ENCODE measurements at regions not wholly inside any gene's neighbourhood (a gene's known extent, or its start where the extent isn't known, plus 50 kb on each side); places are given as distances from the start of the nearest gene placed in this dataset.

- H3K79me2 ChIP-seq (ENCODE audit: insufficient read depth, low read length) = no peaks in the 10 kb centered on the region
- no peak overlapping the region for H3K4me2 ChIP-seq (ENCODE audit: insufficient read depth, insufficient read length, low read length)
- H3K27me3 ChIP-seq (ENCODE audit: insufficient read depth, low read length) = no peaks in the 10 kb centered on the region
- no peak overlapping the region for H3K14ac ChIP-seq (ENCODE audit: insufficient read depth, low read length)
- H3K27me3 Mint-ChIP-seq (ENCODE audit: low read depth) = no peaks in the 10 kb centered on the region
- H2BK12ac ChIP-seq (ENCODE audit: insufficient read length, low read depth, low read length) = no peak overlapping the region
- H4K8ac ChIP-seq (replicated peaks; ENCODE audit: insufficient read length, low read depth, low read length) = no peak overlapping the region
- H4K20me1 ChIP-seq (ENCODE audit: control insufficient read depth, insufficient read depth, insufficient read length) = no peaks in the 10 kb centered on the region
- no peak overlapping the region for H2BK120ac ChIP-seq (ENCODE audit: low read depth, low read length, poor library complexity, severe bottlenecking)
- DNase-seq = no peak
- no peak overlapping the region for H2BK15ac ChIP-seq (ENCODE audit: low read depth, low read length)
- no peak overlapping the region for H2BK5ac ChIP-seq (ENCODE audit: insufficient read length, low read length)
- no peaks in the 10 kb centered on the region for H3K9me3 Mint-ChIP-seq
- H3K36me3 Mint-ChIP-seq (ENCODE audit: insufficient read depth in 1 of 3, low read depth in 3 of 3) = no peaks in the 10 kb centered on the region
- H3K4ac ChIP-seq (ENCODE audit: low read depth, low read length) = no peak overlapping the region
- no peak overlapping the region for H3K27ac Mint-ChIP-seq
- H3K56ac ChIP-seq (ENCODE audit: insufficient read length, low read depth, low read length) = no peak overlapping the region
- WGBS (ENCODE audit: extremely low coverage, insufficient read length, low lambda C conversion rate) = no CpG with 5 or more reads among the region's 3 CpGs
- H3K4me3 Mint-ChIP-seq = no peak overlapping the region
- no peaks in the 10 kb centered on the region for H3K9me3 ChIP-seq (ENCODE audit: control insufficient read depth, low read depth, low read length)
- no peak overlapping the region for H2BK20ac ChIP-seq (ENCODE audit: low read depth, low read length, poor library complexity, severe bottlenecking)
- H3K79me1 ChIP-seq (ENCODE audit: insufficient read depth, low read depth, low read length, poor library complexity, severe bottlenecking) = no peaks in the 10 kb centered on the region
- no peak overlapping the region for H2AK5ac ChIP-seq (ENCODE audit: insufficient read length, low read length)
- H4K5ac ChIP-seq (ENCODE audit: insufficient read length, low read depth, low read length) = no peak overlapping the region
- TF ChIP-seq CTCF (conservative IDR thresholded peaks at IDR 0.05) = no peak
- H3K23ac ChIP-seq (ENCODE audit: insufficient read length, low read depth, low read length) = no peak overlapping the region
- no peak overlapping the region for H3T11ph ChIP-seq (ENCODE audit: low read length)
- 0 out of 4 replicates have a peak, but pooled peaks cover 0 to 4% of the 10 kb centered on the region in 2 experiments for H3K4me1 Mint-ChIP-seq
- H2AFZ ChIP-seq (ENCODE audit: low read length) = no peak overlapping the region
- H3K4me1 ChIP-seq (ENCODE audit: insufficient read depth, low read length) = no peaks in the 10 kb centered on the region
- no peak overlapping the region for H3K18ac ChIP-seq (ENCODE audit: insufficient read length, low read depth, low read length)
- no peak overlapping the region for H4K91ac ChIP-seq (ENCODE audit: insufficient read length, low read depth, low read length)
- no peaks in the 10 kb centered on the region for H3K23me2 ChIP-seq (ENCODE audit: insufficient read length, low read depth, low read length, poor library complexity, severe bottlenecking)
- H3K27ac ChIP-seq (ENCODE audit: insufficient read length, low read depth, low read length) = no peak overlapping the region
- no peak overlapping the region for H3K9ac ChIP-seq (ENCODE audit: extremely low read depth, insufficient read length, low read length)
These were observed 360.5 kb downstream of the EPHA4 start for GRCh38 chr2:221211653-221212052.
